Smooth muscle cell (in vitro differentiated cells): ENCODE measurements at regions not wholly inside any gene's neighbourhood (a gene's known extent, or its start where the extent isn't known, plus 50 kb on each side); places are given as distances from the start of the nearest gene placed in this dataset.

Experiments
- DNase-seq: peaks from one replicate; lab custom pipeline; 2025; ENCODE audit not compliant: unreplicated experiment; lab: John Stamatoyannopoulos, UW
- H2AFZ ChIP-seq: fragments of 200-600 bp; sonication (generic); 2 replicates; pipeline ENCODE4 v1.6.0; 2016; ENCODE audit warnings: antibody characterized with exemption, low read depth, mild to moderate bottlenecking
- H3F3A ChIP-seq: fragments of 200-600 bp; sonication (generic); 2 replicates; pipeline ENCODE4 v1.6.0; 2017; ENCODE audit warnings: antibody characterized with exemption, low read depth
- H3K27ac ChIP-seq: fragments of 200-600 bp; sonication (generic); 2 replicates; pipeline ENCODE4 v1.5.1; 2016; ENCODE audit warnings: low read depth, mild to moderate bottlenecking
- H3K27me3 ChIP-seq: fragments of 200-600 bp; sonication (generic); 2 replicates; pipeline ENCODE4 v1.6.1; 2016; ENCODE audit warnings: low read depth, mild to moderate bottlenecking
- H3K36me3 ChIP-seq: fragments of 200-600 bp; sonication (generic); 2 replicates; pipeline ENCODE4 v1.5.1; 2016; ENCODE audit warnings: low read depth
- H3K4me1 ChIP-seq: fragments of 200-600 bp; sonication (generic); 2 replicates; pipeline ENCODE4 v1.5.1; 2016; ENCODE audit warnings: low read depth
- H3K4me2 ChIP-seq: fragments of 200-600 bp; sonication (generic); 2 replicates; pipeline ENCODE4 v1.6.0; 2016; ENCODE audit warnings: mild to moderate bottlenecking
- H3K4me3 ChIP-seq: fragments of 200-600 bp; sonication (generic); 2 replicates; pipeline ENCODE4 v1.5.1; 2016; ENCODE audit warnings: mild to moderate bottlenecking
- H3K79me2 ChIP-seq: fragments of 200-600 bp; sonication (generic); 2 replicates; pipeline ENCODE4 v1.6.0; 2016; ENCODE audit warnings: low read depth, mild to moderate bottlenecking
- H3K9ac ChIP-seq: fragments of 200-600 bp; sonication (generic); 2 replicates; pipeline ENCODE4 v1.6.0; 2016; ENCODE audit warnings: low read depth
- H3K9me3 ChIP-seq: fragments of 200-600 bp; sonication (generic); replicated peaks from 2 replicates; pipeline ENCODE4 v1.5.1; 2016; ENCODE audit warnings: low read depth
- H4K20me1 ChIP-seq: fragments of 200-600 bp; sonication (generic); 2 replicates; pipeline ENCODE4 v1.6.0; 2016; ENCODE audit warnings: low read depth
- whole genome bisulfite sequencing: methylation state at CpG from one replicate; pipeline ENCODE4 v1.1.7; 2016; ENCODE audit warnings: low lambda C conversion rate; 5-methylcytosine and 5-hydroxymethylcytosine counted together
- TF ChIP-seq, protein P1 (sequence below): fragments of 200-600 bp; sonication (generic); IDR thresholded peaks from 2 replicates; pipeline ENCODE4 v1.5.1; 2017; ENCODE audit warnings: borderline replicate concordance, mild to moderate bottlenecking, antibody characterized with exemption; ENCODE audit not compliant: insufficient read depth, poor library complexity, severe bottlenecking

DNA sequence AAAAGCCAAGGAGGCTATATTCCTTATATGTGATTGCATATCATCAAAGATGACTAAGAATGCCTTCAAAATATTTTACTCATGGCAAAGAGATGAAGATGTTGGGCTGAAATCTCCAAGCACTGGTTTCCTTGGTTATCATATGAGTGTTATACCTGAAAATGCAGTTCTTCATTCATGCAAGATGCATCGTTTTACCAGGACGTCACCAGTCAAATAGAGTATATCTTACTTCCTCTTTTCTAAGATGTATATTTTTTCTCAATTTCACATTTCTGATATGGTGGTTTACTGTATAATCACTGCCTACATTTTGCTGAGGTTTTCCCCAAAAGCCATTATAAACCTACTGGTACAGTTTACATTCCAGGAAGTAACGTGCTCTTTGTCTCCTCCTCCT is 1085.7 kb downstream of the NCAM2 start:
- Histone ChIP-seq H3K79me2 (no peaks in the 10 kb centered on the region), H3K9me3 (no peaks in the 10 kb centered on the region), H3K36me3 (no peaks in the 10 kb centered on the region), H3K4me3 (no peak overlapping the region), H3K27me3 (no peaks in the 10 kb centered on the region), H3K27ac (no peak overlapping the region), H3K9ac (no peak overlapping the region), H3K4me1 (no peaks in the 10 kb centered on the region), H3F3A (no peaks in the 10 kb centered on the region), H3K4me2 (no peak overlapping the region), H4K20me1 (no peaks in the 10 kb centered on the region), H2AFZ (no peak overlapping the region)
- no peak for DNase-seq
- TF ChIP-seq, protein P1, sequence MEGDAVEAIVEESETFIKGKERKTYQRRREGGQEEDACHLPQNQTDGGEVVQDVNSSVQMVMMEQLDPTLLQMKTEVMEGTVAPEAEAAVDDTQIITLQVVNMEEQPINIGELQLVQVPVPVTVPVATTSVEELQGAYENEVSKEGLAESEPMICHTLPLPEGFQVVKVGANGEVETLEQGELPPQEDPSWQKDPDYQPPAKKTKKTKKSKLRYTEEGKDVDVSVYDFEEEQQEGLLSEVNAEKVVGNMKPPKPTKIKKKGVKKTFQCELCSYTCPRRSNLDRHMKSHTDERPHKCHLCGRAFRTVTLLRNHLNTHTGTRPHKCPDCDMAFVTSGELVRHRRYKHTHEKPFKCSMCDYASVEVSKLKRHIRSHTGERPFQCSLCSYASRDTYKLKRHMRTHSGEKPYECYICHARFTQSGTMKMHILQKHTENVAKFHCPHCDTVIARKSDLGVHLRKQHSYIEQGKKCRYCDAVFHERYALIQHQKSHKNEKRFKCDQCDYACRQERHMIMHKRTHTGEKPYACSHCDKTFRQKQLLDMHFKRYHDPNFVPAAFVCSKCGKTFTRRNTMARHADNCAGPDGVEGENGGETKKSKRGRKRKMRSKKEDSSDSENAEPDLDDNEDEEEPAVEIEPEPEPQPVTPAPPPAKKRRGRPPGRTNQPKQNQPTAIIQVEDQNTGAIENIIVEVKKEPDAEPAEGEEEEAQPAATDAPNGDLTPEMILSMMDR = no peak
- 97% methylated on average over 3 of the region's 3 CpGs for WGBS

GRCh38 chr21:22096314-22096713 is 1098.1 kb downstream of the NCAM2 start:
- no peaks in the 10 kb centered on the region for H3K4me1 ChIP-seq
- H3K4me3 ChIP-seq = no peak overlapping the region
- no peak for DNase-seq
- H3K27me3 ChIP-seq = no peaks in the 10 kb centered on the region
- H3F3A ChIP-seq = no peaks in the 10 kb centered on the region
- 80% methylated on average over 1 of the region's 1 CpG for WGBS
- TF ChIP-seq, protein P1 = no peak
- H3K9me3 ChIP-seq = no peaks in the 10 kb centered on the region
- H4K20me1 ChIP-seq = no peaks in the 10 kb centered on the region
- H3K79me2 ChIP-seq = no peaks in the 10 kb centered on the region
- H3K9ac ChIP-seq = no peak overlapping the region
- no peak overlapping the region for H3K4me2 ChIP-seq
- H2AFZ ChIP-seq = no peak overlapping the region
- H3K27ac ChIP-seq = no peak overlapping the region
- H3K36me3 ChIP-seq = no peaks in the 10 kb centered on the region

- Histone ChIP-seq H3K79me2 (no peaks in the 10 kb centered on the region), H4K20me1 (no peaks in the 10 kb centered on the region), H3K4me2 (no peak overlapping the region), H3K4me1 (no peaks in the 10 kb centered on the region), H2AFZ (no peak overlapping the region), H3K9me3 (no peaks in the 10 kb centered on the region), H3K9ac (no peak overlapping the region), H3K4me3 (no peak overlapping the region), H3K27ac (no peak overlapping the region), H3F3A (no peaks in the 10 kb centered on the region), H3K27me3 (no peaks in the 10 kb centered on the region), H3K36me3 (no peaks in the 10 kb centered on the region)
- TF ChIP-seq, protein P1 = no peak
- no peak for DNase-seq
- WGBS = 76% methylated on average over 2 of the region's 2 CpGs
These were observed 1108.7 kb downstream of the NCAM2 start for GRCh38 chr21:22106720-22107410.

- no peaks in the 10 kb centered on the region for H3K36me3 ChIP-seq
- no peak overlapping the region for H3K27ac ChIP-seq
- no peaks in the 10 kb centered on the region for H3F3A ChIP-seq
- TF ChIP-seq, protein P1 = no peak
- H3K79me2 ChIP-seq = no peaks in the 10 kb centered on the region
- no peaks in the 10 kb centered on the region for H3K4me1 ChIP-seq
- 90% methylated on average over 2 of the region's 2 CpGs for WGBS
- H3K27me3 ChIP-seq = no peaks in the 10 kb centered on the region
- H3K9me3 ChIP-seq = no peaks in the 10 kb centered on the region
- no peak overlapping the region for H3K4me3 ChIP-seq
- H3K4me2 ChIP-seq = no peak overlapping the region
- H2AFZ ChIP-seq = no peak overlapping the region
- no peak overlapping the region for H3K9ac ChIP-seq
- no peaks in the 10 kb centered on the region for H4K20me1 ChIP-seq
- DNase-seq = no peak
These were observed 1117.5 kb downstream of the NCAM2 start for GRCh38 chr21:22115746-22116145.
